Prostate gland (tissue), 2 donors: ENCODE measurements at regions not wholly inside any gene's neighbourhood (a gene's known extent, or its start where the extent isn't known, plus 50 kb on each side); places are given as distances from the start of the nearest gene placed in this dataset.

Source experiments
- POLR2AphosphoS5 ChIP-seq: sonication (generic); formaldehyde crosslinking; IDR thresholded peaks from one replicate; pipeline ENCODE4 v1.6.1; 2017; ENCODE audit warnings: antibody characterized with exemption
- TF ChIP-seq, protein P1 (sequence below), 4 experiments: fragments of 200-600 bp in 2 of 4; fragments of 450-650 bp in 2 of 4; sonication (generic) in 2 of 4; IDR thresholded peaks; 1 replicate in 3 of 4; 2 replicates in 1 of 4; pipeline ENCODE4 v1.5.1; 2016 to 2019; ENCODE audit warnings: antibody characterized with exemption in 4 of 4, mild to moderate bottlenecking in 2 of 4, moderate library complexity in 2 of 4

- TF ChIP-seq, protein P1, sequence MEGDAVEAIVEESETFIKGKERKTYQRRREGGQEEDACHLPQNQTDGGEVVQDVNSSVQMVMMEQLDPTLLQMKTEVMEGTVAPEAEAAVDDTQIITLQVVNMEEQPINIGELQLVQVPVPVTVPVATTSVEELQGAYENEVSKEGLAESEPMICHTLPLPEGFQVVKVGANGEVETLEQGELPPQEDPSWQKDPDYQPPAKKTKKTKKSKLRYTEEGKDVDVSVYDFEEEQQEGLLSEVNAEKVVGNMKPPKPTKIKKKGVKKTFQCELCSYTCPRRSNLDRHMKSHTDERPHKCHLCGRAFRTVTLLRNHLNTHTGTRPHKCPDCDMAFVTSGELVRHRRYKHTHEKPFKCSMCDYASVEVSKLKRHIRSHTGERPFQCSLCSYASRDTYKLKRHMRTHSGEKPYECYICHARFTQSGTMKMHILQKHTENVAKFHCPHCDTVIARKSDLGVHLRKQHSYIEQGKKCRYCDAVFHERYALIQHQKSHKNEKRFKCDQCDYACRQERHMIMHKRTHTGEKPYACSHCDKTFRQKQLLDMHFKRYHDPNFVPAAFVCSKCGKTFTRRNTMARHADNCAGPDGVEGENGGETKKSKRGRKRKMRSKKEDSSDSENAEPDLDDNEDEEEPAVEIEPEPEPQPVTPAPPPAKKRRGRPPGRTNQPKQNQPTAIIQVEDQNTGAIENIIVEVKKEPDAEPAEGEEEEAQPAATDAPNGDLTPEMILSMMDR (IDR thresholded peaks at IDR 0.05) = no peak
- no peak for TF ChIP-seq POLR2AphosphoS5
Measured at GRCh38 chr4:66032571-66032970, 362.3 kb upstream of the EPHA5 start.
